Left ventricle myocardium inferior (tissue), 1 donor: ENCODE measurements at regions not wholly inside any gene's neighbourhood (a gene's known extent, or its start where the extent isn't known, plus 50 kb on each side); places are given as distances from the start of the nearest gene placed in this dataset.

Experiments used
- DNase-seq: peaks from one replicate; pipeline ENCODE4 v3.0.0-alpha.2; 2020
- H3K27ac ChIP-seq: fragments of 200-600 bp; replicated peaks from 2 replicates; pipeline ENCODE4 v1.8.0; 2021
- H3K27me3 ChIP-seq: fragments of 200-600 bp; 2 replicates; pipeline ENCODE4 v1.8.0; 2021; ENCODE audit warnings: low read depth
- H3K36me3 ChIP-seq: fragments of 200-600 bp; 2 replicates; pipeline ENCODE4 v1.8.0; 2021
- H3K4me1 ChIP-seq: fragments of 200-600 bp; 2 replicates; pipeline ENCODE4 v1.8.0; 2021
- H3K4me3 ChIP-seq: fragments of 200-600 bp; 2 replicates; pipeline ENCODE4 v1.8.0; 2021; ENCODE audit warnings: mild to moderate bottlenecking, moderate library complexity
- H3K9me3 ChIP-seq: fragments of 200-600 bp; replicated peaks from 2 replicates; pipeline ENCODE4 v1.8.0; 2021
- CTCF ChIP-seq: fragments of 200-600 bp; IDR thresholded peaks from 2 replicates; pipeline ENCODE4 v1.8.0; 2021; ENCODE audit warnings: antibody characterized with exemption, mild to moderate bottlenecking, borderline replicate concordance
- intact Hi-C: fragments of 100-400 bp; cut with micrococcal nuclease; formaldehyde crosslinking; loops from one replicate; pipeline ENCODE4 v1.11.0; 2022
- donor health status: DM: no; HTN: yes; CAD: no; lungs with severe emphysema.

- Histone ChIP-seq H3K4me1 (no peaks in the 10 kb centered on the region), H3K4me3 (no peak overlapping the region), H3K27ac (no peak overlapping the region), H3K9me3 (peaks cover 42% of the 10 kb centered on the region), H3K36me3 (no peaks in the 10 kb centered on the region), H3K27me3 (no peaks in the 10 kb centered on the region)
- no peak for TF ChIP-seq CTCF
- DNase-seq, result no peak
- intact Hi-C loops, result no loop called here
Measured at GRCh38 chr4:164542431-164542830, 211.5 kb upstream of the SMIM31 start.

- Histone ChIP-seq H3K27me3 (no peaks in the 10 kb centered on the region), H3K36me3 (no peaks in the 10 kb centered on the region), H3K27ac (no peak overlapping the region), H3K4me3 (no peak overlapping the region), H3K9me3 (peaks cover 29% of the 10 kb centered on the region), H3K4me1 (no peaks in the 10 kb centered on the region)
- DNase-seq, result no peak
- intact Hi-C loops, result no loop called here
- TF ChIP-seq CTCF, result no peak
Measured at GRCh38 chr4:164550989-164551712, 202.8 kb upstream of the SMIM31 start.

- no peak for DNase-seq
- intact Hi-C loops, result no loop called here
- no peak for TF ChIP-seq CTCF
- Histone ChIP-seq H3K4me3 (no peak overlapping the region), H3K27me3 (no peaks in the 10 kb centered on the region), H3K9me3 (peaks cover 29% of the 10 kb centered on the region), H3K36me3 (no peaks in the 10 kb centered on the region), H3K4me1 (no peaks in the 10 kb centered on the region), H3K27ac (no peak overlapping the region)
Measured at GRCh38 chr4:164551713-164552040, 202.3 kb upstream of the SMIM31 start.

GRCh38 chr4:164571593-164572390, 182.1 kb upstream of the SMIM31 start:
- Histone ChIP-seq H3K36me3 (no peaks in the 10 kb centered on the region), H3K9me3 (peaks cover 39% of the 10 kb centered on the region), H3K27ac (no peak overlapping the region), H3K4me3 (no peak overlapping the region), H3K4me1 (no peaks in the 10 kb centered on the region), H3K27me3 (no peaks in the 10 kb centered on the region)
- DNase-seq, result no peak
- TF ChIP-seq CTCF, result no peak
- intact Hi-C loops, result no loop called here

- Histone ChIP-seq H3K4me1 (no peaks in the 10 kb centered on the region), H3K4me3 (no peak overlapping the region), H3K9me3 (peaks cover 34% of the 10 kb centered on the region), H3K27ac (no peak overlapping the region), H3K36me3 (no peaks in the 10 kb centered on the region), H3K27me3 (no peaks in the 10 kb centered on the region)
- intact Hi-C loops, result no loop called here
- no peak for DNase-seq
- no peak for TF ChIP-seq CTCF
Measured at GRCh38 chr4:164572877-164573279, 181.1 kb upstream of the SMIM31 start.
